Hepatic stellate cell (primary cell): ENCODE measurements at regions not wholly inside any gene's neighbourhood (a gene's known extent, or its start where the extent isn't known, plus 50 kb on each side); places are given as distances from the start of the nearest gene placed in this dataset.

Experiments
- DNase-seq: peaks from one replicate; pipeline ENCODE4 v3.0.0; 2011; ENCODE audit warnings: low spot score

DNA sequence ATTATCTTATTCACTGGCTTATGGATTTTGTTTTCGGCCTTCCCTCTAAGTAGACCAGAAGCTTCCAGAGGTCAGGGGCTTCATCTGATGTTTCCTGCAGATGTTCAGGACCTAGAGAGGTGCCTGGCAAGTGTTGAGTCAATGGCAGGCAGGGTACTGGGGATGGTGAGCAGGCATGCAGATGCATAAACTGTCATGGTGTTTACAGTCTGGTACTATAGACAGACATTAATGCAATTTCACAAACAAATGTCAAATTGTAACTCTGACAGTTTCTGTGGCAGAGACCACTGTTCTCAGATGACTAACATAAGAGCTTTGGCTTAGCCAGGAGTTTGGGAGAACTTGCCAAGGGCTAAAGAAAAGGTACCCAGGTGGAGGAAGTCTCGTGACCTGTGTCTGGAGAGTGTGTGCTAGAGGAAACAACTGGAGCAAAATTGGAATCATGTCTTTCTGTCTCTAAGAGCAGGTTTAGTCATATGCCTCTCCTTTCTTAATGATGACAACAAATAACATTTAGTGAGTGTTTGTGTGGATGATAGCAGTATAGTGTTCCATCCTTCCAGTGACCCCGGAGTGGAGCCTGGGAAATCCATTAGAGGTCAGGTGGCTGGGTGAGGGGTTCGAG lies 53.7 kb upstream of the TRAK1 start:
- DNase-seq = no peak

DNA sequence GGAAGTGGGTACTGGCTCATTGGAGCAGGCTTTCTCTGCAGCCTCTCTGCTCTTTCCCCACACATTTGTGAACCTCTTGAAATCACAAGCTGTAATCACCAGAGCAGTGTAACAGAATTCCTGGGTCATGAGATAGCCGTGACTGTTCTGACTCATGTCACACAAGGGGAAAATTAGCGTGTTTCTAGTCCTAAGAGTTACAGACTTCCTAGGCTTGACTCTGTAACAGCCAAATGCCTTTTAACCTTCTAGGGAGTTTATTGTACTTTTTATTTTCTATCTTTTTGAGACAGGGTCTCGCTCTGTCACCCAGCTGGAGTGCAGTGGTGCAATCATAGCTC lies 54.7 kb upstream of the TRAK1 start:
- DNase-seq = peak; percentile 86

DNA sequence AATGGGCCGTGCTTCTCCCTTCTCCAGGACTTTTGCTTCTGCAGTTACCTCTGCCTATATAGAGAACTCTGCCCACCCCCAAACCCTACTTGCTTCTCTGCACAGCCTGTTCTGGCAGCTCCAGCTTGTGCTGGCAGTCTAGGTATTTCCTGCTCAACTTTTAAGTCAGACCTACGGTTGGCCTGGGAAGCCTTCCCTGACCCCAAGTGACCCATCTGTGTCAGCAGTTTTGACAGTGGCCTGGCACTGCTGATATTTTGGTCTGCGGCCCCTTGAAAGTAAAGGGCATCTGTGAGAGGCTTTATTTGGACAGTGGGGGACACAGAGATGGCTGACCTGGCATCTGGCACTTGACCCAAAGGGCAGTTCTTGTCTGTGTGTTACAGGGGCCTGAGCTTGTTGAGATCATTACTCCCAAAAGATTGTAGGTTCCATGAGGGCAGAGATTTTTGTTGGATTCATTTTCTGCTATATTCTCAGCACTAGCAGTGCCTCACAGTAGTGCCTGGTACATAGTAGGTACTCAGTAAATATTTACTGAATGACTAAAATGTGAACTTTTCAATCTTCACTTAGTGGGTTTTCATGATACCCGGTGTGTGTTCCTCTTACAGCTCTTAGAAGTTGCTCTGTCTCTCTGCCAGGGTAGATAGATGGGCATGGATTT lies 55.2 kb upstream of the TRAK1 start:
- no peak for DNase-seq

DNA sequence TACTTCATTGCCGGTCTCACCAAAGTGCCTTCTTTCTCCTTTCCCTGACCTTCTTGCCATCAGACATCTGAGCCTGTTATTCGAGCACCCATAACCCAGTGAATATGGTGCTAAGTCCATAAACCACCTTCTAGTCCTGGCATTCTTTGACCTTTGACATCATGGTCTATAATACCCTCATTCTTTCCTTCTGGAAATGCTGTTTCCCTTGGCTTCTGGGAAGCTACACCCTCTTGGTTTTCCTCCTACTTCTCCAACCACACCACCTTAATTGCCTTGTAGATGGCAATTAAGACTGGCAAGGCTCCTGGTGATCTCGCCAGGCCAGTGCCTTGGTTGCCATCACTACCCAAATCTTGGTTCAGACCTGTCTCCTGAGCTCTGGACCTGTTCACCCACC lies 56.1 kb upstream of the TRAK1 start:
- DNase-seq = no peak

DNA sequence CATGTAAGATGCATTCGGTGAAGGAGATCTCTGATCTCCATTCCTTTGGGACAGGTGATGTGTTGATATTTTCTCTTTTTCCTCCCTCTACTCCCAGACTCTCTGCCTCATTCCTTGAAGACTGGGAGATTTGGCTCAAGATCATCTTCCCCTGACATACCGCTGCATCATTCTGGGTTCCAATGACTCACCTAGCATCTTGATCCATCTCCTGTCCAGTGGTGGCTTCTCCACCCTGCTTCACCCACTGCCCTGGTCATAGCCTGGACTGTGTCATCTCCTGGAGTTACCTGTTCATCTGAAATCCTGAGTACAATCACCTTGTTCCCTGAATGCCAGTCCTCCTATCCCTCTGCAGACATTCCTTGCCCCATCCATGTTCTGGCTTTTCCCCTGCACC lies 57.4 kb upstream of the TRAK1 start:
- DNase-seq = no peak

DNA sequence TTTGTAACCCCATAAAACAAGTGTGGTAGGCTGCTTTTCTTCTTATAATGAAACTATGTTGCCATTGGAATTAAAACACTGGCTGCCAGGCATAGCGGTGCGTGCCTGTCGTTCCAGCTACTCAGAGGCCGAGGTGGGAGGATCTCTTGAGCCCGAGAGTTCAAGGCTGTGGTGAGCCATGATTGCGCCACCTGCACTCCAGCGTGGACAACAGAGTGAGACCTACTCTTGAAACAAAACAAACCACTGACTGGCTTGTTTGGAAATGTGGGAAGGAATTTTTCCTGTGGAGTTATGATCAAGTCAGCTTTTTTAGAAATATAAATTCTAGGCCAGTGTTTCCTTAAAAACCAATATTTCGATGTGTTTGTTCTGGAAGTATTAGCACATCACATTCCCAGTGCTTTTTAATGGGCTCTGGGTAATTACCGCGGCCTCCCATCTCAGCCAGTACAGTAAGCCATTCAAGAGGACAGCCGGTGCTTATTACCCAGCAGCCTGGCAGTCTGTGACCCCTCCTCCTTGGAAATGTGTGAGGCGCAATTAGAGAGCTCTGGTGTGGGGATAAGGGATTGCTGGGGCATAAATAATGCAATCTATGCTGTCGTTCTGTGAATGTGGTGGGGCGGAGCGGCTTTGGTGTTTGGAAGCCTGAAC lies 58.3 kb upstream of the TRAK1 start:
- no peak for DNase-seq

DNA sequence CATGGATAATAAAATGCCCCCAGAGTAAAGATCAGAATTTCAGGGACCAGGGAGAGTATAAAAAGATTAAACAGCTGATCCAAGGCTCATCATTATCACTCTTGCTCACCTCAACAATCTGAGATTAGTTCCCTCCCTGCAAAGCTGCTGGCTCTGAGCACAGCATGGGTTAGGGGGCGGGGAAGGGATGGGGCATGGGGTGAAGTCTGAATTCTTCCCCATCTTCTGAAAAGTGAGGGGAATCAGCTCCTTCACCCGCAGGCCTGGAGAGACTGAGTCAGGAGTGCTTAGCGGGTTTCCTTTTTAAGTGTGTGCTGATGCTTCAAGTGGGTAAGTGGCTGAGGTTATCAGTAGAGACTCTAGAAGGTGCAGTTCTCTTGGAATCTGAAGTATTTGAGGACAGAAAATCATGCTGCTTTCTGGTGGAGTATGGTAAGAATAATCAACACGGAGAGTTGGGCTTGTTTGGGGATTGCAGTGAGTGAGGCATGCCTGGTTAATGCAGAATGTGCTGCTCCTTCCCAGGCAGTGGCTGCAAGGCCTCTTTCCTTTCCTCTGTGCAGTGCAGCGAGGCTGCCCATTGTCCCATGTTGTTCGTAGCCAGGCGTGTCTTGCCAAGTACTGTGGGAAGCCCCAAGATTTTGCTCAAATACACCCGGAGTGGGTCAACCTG lies 59.2 kb upstream of the TRAK1 start:
- DNase-seq = no peak

DNA sequence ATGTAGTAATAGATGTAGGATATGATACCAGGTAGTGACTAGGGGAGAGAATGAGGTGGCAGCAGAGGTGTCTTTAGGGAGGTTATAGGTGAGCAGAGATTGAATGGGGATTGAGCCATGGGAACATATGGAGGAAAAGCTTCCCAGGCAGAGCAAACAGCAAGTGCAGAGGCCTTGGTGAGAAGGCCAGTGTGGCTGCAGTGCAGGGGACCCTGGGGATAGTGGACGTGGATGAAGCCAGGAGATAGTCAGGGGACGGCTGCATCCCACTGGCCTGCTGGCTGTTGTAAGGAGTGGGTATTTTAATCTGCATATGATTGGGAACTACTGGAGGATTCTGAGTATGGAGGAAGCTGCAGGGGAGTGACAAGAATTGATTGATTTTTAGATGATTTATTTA lies 62.7 kb upstream of the TRAK1 start:
- no peak for DNase-seq

DNA sequence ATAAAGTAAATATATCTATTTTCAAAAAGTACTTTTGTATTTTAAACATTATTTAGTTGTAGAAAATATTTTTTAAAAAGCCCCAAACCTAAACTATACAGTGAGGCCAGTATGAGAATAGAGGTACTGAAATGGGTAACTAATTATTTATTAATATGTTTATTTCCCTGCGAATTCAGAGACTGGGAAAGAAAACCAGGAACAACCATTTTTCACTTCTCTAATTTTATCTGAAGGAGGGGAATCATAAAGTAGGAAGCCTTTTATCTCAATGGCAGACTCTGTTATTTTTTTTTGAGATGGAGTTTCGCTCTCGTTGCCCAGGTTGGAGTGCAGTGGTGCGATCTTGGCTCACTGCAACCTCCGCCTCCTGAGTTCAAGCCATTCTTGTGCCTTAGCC lies 63.6 kb upstream of the TRAK1 start:
- no peak for DNase-seq

DNA sequence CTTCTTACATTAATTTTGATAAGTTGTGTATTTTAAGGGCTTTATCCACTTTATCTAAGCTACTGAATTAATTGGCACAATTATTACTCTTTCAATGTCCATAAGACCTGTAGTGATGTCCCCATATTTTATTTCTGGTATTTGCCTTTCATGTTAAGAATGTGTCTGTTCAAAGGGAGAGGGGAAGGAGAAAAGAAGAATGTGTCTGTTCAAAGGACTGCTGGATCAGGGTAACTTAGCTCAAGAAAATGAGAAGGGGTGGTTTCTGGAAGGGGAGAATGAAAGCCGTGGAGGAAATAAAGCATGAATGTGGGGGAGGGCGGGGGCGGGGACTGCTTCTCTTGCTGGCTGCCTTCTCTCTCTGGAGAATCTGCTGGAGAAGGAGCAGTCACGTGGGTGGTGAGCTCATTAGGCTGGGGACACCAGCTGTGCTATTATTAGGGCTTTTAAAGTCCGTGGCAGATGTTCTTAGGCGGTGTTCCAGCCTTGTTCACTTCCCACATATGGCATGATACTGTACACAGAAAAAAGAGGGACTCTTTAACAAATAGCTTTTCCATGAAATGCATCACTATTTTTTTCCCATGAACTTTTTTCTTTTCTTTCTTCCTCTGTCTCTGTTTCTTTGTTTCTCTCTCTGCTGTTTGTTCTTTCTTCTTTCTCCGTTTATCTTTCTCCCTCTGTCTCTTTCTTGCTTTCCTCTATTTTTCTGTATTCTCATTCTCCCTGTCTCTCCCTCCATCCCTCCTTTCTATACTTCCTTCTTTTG lies 63.7 kb upstream of the ULK4 start:
- DNase-seq = peak; percentile 85

DNA sequence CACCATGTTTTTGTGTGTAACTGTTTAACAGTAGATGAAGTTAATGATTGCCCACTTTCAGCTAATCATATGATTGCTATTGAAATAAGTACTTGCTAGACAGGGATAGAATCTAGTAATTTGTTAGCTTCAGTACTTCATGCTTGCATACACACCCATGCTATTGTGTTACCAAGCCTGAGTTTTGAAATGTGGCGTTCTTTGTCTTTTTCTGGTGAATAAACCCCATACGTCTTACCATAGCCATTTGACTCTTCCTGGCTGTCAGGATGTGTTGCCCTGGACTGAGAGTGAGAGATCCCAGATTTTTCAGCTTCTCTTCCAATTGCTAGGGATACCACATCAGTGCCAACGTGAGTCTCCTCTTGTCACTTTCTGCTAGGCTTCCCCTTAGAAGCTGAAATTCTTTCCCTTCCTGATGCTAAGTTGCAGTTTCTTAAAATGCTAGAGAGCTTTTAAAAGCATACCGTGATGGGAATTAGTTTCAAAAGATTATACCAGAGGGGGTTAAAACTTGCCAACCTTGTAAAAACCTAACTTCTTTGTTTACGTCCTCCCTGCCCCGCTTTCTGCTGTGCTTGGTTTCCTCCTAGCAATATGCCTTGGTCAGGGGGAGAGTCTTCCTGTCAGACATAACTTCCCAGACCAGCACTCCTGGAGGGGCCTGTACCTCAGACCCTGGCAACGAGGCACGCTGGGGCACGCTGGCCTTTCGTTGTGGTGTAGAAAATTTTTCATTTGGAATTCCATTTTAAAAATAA lies 62.9 kb upstream of the ULK4 start:
- no peak for DNase-seq

DNA sequence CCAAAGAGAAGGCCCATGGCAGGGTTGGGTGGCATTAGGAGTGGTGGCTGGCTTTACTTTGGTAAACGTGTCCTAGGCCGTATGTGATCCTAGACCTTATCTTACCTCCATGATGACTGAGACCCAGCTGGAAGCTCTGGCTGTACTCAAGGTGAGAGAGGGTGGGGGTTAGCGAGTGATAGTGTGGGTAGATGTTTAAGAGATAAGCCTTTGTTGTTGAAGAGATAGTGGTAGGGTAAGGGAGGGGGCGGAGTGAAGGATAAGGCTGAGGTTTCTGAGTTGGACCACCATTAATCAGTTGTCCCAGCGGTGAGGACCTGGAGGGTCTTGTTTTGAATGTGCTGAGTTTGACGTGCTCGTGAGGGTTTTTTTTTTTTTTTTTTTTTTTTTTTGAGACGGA lies 61.5 kb upstream of the ULK4 start:
- no peak for DNase-seq

DNA sequence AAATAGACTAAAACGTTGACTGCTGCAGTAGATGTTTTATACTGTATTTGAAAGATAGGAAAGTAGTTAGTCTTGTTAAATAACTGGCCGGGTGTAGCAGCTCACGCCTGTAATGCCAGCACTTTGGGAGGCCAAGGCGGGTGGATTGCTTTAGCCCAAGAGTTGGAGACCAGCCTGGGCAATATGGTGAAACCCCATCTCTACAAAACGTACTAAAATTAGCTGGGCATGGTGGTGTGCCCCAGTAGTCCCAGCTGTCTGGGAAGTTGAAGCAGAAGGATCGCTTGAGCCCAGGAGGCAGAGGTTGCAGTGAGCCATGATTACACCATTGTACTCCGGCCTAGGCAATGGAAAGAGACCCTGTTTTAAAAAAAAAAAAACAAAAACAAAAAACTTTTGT lies 60.5 kb upstream of the ULK4 start:
- no peak for DNase-seq

DNA sequence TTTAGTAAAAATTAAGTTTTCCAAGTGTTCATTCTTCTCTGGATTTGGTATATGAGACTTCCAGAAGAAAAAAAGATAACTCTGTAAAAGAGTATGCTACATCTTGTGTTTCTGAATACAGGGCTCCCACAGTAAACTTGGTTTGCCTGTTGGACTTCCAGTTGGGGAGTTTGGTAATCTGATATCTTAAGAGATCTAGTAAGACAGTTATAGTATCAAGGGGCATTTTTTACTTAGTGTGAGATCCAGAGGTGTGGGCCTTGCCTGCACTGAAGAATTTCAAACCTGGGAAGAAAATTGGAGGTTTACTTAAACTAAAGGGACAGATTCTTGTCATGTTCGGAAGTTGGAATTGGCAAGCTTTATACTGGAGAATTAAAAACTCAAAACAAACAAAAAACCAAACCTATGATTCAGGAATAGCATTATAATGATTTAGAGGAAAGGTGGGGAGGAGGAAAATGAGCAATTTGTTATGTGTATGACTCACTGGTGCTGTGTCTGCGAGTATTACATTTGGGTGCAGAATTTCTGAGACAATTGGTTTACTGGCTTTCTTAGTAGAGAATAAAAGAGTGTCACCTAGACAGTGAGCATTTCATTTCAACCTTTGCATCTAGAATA lies 58.9 kb upstream of the ULK4 start:
- DNase-seq = no peak

DNA sequence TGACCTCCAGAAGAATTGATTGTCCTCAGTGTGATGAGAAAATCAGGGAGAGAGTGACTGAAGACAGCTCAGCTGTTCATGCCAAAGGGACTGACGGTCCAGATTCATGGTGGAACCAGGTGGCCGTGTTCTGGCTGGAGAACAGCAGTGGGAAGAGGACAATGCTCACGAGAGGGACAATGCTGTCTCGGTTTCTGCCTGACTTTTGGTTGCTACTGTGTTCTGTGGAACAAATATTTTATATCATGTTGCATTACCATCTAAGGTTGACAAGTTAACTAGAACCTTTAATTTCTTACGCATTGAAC lies 58.0 kb upstream of the ULK4 start:
- DNase-seq = no peak

DNA sequence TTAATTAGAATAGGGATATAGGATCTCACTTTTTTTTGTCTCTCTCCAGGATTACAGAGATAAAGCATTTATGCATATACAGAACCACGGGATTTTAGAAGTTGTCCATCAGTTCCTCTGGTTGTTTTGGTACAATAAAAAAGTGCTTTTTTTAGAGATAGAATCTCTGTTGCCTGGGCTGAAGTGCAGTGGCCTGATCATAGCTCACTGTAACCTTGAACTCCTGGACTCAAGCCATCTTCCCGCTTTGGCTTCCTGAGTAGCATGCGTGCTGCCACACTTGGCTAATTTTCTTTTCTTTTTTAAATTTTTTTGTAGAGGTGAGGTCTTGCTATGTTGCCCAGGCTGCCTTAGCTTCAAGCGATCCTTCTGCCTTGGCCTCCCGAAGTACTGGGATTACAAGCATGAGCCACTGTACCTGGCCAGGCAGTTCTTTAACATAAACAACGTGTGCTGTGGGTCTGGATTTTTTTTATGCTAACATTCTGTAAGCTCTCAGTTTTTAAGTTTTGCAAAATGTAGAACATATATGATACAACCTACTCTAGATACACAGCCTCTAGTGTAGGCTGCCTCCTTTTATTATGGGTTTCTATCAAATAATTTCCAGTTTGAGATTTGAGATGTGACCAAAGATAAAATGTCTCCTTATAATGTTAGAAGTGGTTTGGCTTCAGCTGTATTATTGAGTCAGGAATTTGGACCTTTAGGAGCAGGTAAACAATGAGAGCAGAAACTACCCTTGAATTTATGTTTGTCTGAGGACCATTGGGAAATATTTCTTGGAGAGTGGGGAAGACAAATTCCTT lies 57.4 kb upstream of the ULK4 start:
- no peak for DNase-seq

DNA sequence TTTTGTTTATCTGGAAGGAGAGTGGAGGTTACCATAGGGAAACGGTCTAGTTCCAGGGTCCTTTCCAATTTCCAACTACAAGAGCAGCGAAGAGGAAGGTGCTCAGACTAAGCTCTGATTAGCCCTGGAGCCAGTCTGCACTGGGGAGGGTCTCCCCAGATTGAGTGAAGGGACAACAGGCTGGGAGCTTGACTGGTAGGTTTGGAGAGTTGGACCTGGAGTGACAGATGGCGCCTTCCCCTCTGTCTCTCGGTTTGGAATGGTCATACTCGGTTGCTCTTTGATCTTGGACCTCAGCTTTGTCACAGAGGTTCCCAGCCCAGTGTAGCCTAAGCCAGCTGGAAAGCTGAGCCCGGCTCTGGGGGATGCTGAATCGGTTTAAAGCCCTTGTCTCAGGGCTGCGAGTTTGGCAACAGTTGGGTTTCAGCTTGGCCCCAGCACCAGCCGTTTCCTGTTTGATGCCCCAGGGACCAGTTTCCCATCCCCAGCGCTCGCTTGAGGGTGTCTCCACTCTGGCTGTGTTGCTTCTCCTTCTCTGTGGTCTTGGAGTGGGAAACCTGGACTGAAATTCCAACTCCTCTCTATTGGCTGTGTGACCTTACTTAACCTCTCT lies 53.1 kb upstream of the ULK4 start:
- no peak for DNase-seq

DNA sequence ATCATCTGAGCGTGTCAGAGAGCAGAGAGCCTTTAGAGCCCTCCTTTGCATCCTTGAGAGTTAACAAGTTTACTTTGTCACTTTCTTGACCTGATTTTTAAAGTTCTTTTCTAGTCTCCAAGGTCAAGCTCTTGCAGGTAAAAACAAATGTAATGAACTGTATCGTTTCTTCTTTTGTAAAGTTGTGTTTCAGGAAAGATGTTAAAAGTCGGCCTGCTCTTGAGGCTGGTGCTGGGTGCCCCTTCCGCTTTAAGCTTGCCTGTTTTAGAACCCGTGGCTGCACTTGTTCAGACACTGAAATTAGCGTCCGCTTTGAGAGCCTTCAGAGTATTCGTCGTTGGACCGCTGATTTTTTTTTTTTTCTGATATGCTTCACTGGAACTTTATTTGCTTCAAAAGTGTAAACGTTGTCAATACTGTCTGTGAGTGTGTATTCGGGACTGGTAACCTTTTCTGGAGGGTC lies 52.6 kb upstream of the ULK4 start:
- no peak for DNase-seq

DNA sequence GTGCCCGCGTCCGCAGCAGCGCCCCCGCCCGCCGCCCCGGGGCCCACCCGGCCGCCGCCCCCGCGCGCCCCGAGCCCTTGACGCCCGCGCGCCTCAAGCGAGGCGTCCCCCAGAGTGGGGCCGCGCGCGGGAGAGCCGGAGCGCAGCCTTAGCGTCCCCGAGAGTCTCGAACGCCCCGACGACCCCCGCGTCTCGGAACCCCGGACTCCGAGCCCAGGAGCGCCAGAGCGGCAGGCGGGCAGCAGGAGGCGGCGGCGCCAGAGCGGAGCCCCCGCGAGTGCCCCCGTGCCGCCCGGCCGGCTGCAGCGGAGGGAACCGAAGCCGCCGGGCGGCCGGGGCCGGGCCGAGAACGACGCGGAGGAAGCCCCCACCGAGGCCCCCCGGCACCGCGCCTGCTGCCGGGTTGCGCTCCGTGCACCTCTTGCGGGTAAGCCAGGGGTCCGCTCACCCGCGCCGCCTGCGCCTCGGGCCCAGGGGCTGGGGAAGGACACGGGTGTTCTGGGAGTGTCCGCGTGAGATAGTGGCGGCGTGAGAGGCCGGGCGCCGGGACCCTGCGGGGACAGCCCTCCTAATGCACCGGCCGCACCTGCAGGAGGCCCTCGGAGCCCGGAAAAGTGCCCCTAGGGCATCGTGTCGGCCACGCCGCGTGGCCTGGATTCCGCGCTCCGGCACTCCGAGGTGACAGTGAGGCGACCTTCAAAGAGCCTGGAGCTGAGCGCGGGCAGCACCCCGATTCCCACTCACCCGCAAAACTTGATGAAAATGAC lies 52.0 kb upstream of the ULK4 start:
- no peak for DNase-seq
